GM12892 (cell line): ENCODE measurements at regions not wholly inside any gene's neighbourhood (a gene's known extent, or its start where the extent isn't known, plus 50 kb on each side); places are given as distances from the start of the nearest gene placed in this dataset.

Experiments used
- POLR2A ChIP-seq: IDR thresholded peaks from 2 replicates; pipeline ENCODE4 v1.6.1; 2011; ENCODE audit warnings: low read depth, low read length, control low read depth
- POLR2AphosphoS5 ChIP-seq: IDR thresholded peaks from 2 replicates; pipeline ENCODE4 v1.6.1; 2011; ENCODE audit warnings: low read depth, low read length, control low read depth
- TAF1 ChIP-seq: IDR thresholded peaks from 2 replicates; pipeline ENCODE4 v1.6.1; 2011; ENCODE audit warnings: low read depth, mild to moderate bottlenecking, control low read depth, low read length, borderline replicate concordance

GRCh38 chr20:19021406-19022117 lies 190.9 kb upstream of the SLC24A3 start:
- TF ChIP-seq POLR2AphosphoS5 (no peak), POLR2A (no peak), TAF1 (no peak)
